ENCODE measurements at regions not wholly inside any gene's neighbourhood (a gene's known extent, or its start where the extent isn't known, plus 50 kb on each side); places are given as distances from the start of the nearest gene placed in this dataset.

DNA sequence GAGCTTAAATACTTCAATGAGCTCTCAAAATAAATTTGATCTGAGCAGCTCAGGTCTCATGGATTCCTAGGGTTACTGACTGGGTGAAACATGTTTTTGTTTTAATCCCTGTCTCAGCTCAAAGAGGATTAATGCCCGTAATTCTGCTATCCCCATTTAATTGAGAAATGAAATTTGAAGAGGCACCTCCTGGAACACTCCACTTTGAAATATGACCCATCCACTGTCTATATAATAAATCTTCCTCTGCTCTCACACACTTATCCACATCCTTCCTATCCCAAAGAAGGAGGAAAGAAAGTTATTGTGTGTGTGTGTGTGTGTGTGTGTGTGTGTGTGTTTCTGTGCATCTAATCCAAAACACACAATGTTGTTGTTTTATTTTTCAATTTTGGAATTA is 2082.4 kb upstream of the PIK3C3 start:
- DNase-seq (ENCODE audit: low read depth) = no peak

- DNase-seq (ENCODE audit: low read depth) = no peak
Measured at GRCh38 chr18:39871961-39872360, 2083.1 kb upstream of the PIK3C3 start.

DNA sequence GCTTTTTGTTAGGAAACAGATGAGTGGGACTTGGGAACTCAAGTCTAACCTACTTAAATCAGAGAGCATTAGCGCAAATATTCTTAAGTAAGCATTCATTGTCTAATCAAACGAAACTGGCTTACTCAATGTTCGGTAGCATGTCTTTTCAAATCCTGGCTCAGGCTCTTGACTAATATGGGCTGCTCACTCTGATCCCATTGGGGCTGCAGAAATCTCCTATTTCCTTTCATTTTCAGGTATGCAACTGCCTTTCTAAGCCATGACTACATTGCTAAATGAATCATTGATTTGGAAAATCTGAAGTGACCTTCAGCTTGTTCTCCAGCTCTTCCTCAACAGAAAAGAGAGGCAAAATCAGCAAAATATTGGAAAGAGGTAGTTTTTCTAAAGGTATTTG is 2084.4 kb upstream of the PIK3C3 start:
- DNase-seq (ENCODE audit: low read depth) = no peak

- no peak for DNase-seq (ENCODE audit: low read depth)
Measured at GRCh38 chr18:39863916-39864315, 2091.1 kb upstream of the PIK3C3 start.

- no peak for DNase-seq (ENCODE audit: low read depth)
Measured at GRCh38 chr18:39862341-39862740, 2092.7 kb upstream of the PIK3C3 start.

DNA sequence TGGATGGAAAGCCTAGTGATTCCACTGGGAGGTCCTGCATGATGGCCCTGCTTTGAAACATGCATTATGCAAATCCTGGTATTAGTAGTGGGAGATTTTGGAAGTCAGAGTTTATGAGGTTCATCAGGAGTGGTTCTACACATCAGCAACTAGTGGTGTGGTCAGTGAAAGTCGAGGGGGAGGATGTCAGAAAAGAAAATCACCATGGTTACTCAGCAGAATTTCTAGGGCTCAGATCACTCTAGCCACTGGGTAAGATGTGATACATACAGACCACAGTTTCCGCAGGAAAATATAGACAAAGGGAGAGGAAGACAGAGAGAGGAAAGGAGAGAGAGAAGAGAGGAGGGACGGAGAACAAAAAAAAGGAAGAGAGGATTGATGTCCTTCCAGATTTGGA is 2100.7 kb upstream of the PIK3C3 start:
- no peak for DNase-seq (ENCODE audit: low read depth)

GRCh38 chr18:39846265-39846664 is 2108.8 kb upstream of the PIK3C3 start:
- no peak for DNase-seq (ENCODE audit: low read depth)

- DNase-seq (ENCODE audit: low read depth) = no peak
Measured at GRCh38 chr18:39845631-39846030, 2109.4 kb upstream of the PIK3C3 start.

DNA sequence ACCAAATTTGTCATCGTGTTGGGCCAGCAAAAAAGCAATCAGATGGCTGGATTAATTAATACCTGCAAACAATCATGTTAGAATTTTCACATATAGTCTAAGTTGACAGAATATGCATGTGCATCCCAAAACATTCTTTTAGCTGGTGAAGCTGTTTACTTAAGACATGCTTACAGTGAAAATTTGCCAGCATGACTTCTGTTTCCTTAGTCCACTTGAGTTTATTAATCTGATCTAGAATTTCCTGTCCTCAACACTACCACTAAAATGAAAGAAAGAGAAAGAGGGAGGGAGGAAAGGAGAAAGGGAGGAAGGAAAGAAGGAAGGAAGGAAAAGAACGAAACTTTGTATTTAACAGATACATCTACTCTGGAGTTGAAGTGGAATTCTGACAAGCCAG is 2109.9 kb upstream of the PIK3C3 start:
- DNase-seq (ENCODE audit: low read depth) = no peak

GRCh38 chr18:39843546-39843945 is 2111.5 kb upstream of the PIK3C3 start:
- DNase-seq (ENCODE audit: low read depth) = no peak

DNA sequence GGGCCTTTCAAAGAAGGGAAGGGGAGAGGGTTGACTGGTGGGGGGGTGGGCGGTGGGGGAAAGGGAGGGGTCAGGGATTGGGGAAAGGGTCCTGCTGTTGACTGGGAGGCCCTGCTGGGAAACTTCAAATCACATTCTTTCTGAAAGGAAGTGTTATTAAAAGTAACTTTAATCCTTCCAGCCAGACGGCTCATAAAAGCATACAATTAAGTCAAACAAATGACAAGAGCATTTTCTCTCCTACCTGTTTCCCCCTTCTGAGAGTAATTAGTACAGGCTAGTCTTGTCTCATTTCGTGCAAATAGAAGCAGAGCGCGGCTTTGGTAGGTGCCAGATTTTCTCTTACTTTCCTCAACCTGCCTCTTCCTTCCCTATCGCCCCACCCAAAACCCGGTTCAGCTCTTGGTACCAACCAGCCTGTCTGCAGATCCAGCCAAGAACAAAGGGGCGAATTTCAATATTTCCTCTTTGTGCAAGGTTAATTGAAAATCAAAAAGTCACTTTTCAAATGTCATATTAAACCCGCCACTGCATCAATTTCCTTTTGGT is 2112.6 kb upstream of the PIK3C3 start:
- DNase-seq (ENCODE audit: low read depth) = no peak

GRCh38 chr18:39841482-39842365 is 2113.3 kb upstream of the PIK3C3 start:
- DNase-seq (ENCODE audit: low read depth) = no peak

- no peak for DNase-seq (ENCODE audit: low read depth)
Measured at GRCh38 chr18:39840856-39841481, 2114.1 kb upstream of the PIK3C3 start.

DNA sequence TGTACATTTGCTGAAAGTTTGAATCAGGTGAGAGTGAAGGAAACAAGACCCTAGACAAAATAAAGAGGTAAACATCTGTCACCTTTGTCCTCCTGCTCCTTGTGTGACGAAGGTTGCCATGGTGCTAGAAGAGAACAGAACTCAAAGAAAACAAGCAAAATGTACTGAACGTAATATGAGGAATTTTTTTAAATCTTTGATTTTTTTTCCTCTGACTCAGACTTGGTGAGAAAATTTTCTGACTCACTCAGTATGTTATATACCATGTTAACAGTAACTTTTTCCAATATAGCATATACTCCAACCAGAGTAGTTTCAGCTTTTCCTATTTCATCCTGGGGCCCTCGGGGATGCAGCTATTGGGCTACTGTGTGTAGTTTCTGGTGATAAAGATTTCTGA is 2114.6 kb upstream of the PIK3C3 start:
- no peak for DNase-seq (ENCODE audit: low read depth)

DNA sequence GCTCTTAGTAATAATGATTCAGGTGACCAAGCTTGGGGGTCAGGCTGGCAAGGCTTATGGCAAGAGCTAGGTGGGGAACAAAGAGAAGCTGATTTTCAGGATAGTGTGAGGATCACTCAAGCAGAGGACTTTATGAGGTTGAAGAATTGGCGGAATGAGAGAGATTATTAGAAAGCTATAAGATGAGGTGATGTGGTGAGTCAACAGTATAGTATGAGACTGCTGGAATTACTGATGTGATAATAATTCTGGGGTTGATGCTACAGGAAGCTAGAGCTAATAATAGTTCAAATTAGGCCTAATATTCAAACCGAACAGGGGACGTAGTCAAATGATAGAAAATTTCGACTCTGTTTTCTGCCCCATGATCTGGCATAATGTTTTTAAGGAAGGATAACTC is 2115.3 kb upstream of the PIK3C3 start:
- DNase-seq (ENCODE audit: low read depth) = no peak

- DNase-seq (ENCODE audit: low read depth) = no peak
Measured at GRCh38 chr18:39838831-39839230, 2116.2 kb upstream of the PIK3C3 start.

DNA sequence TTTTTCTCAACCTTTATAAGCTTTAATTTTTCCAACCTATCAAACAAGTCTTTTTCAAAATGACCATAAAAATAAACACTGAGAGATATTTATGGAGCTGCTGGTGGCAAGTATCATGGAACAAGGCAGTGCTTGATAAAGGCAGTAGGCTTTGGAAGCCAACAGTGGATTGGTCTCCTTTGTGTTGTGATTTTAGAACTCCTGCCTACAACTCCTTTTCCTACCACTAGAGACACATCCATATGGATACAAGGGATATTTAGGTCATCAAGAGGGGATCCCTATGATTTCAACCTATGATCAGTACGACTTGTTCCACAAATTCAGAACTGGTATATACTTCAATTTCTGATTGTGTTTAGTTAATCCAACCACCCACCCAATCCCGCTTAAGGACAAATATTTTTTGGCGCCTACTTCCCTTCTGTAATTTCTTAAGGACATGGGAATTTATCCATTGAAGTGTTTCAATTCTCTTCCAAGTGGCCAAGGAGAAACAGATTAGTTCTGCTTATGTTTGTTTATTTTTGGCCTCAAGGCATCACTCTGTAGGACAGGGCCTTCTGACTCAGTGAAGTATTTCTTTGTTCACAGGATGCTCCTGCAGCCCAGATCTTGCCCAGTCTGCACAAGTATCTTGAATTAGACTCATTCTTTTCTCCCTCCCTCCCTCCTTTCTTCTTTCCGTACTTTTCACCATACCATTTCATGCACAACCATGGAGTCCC is 2119.6 kb upstream of the PIK3C3 start:
- no peak for DNase-seq (ENCODE audit: low read depth)

GRCh38 chr18:39834636-39835035 is 2120.4 kb upstream of the PIK3C3 start:
- DNase-seq (ENCODE audit: low read depth) = no peak

DNA sequence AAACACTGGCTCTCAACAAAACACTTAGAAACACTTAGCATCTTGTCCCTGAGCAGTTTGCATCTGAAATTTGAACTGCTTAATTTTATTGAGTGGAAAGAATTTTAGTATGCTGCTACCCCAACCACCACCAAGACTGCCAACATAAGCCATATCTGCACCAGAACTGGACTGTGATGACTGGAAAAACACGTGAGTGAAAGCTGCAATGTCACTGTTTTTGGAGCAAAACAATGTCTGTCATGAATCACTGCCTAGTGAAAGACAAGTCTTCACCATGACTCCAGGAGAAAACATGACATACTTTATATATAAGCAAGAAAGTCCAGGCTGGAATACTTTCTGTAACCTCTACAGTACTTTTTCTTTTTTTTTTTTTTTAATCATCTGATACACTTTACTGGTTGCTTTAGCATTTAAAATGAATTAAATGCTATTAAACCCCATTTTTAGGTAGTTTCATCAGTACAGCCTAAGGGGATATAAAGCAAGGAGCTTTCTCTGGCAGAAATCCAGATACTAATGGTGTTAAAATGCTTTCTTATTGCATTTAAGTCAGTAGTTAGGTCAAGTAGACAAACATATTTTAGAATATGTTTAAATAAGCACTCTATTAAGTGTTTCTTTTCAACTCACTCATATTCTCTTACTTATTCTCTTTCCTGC is 2129.4 kb upstream of the PIK3C3 start:
- DNase-seq (ENCODE audit: low read depth) = no peak

DNA sequence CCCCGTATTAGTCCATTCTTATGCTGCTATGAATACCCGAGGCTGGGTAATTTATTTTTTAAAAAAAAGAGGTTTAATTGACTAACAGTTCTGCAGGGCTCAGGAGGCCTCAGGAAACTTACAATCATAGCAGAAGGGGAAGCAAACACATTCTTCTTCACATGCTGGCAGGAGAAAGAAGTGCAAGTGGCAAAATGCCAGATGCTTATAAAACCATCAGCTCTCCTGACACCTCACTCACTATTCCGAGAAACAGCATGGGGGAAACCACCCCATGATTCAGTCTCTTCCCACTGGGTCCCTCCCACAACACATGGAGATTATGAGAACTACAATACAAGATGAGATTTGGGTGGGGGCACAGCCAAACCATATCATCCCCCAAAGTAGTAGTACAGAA is 2148.5 kb upstream of the PIK3C3 start:
- DNase-seq (ENCODE audit: low read depth) = no peak

DNA sequence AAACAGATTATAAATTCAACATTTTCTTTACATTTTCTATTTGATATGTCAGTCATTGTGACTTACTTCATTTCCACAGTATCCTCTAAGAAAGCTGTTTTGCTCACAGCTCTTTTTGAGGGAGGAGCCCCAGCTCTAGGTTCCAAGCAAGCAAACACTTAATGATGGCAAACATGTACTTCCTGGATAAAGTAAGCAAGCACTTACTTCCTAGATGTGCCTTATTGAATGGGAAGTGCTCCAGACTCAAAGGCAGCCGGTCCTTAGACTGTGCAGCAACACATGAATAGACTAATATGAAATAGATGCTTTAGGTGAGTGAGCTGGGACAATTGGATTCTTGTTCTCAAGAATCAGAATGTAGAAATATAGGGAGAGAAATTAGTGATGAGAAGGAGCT is 2149.8 kb upstream of the PIK3C3 start:
- no peak for DNase-seq (ENCODE audit: low read depth)

- no peak for DNase-seq (ENCODE audit: low read depth)
Measured at GRCh38 chr18:39802648-39803229, 2152.3 kb upstream of the PIK3C3 start.
